B cell (primary cell): ENCODE measurements at regions not wholly inside any gene's neighbourhood (a gene's known extent, or its start where the extent isn't known, plus 50 kb on each side); places are given as distances from the start of the nearest gene placed in this dataset.

Source experiments
- ATAC-seq: fragments of 200-7000 bp; cut with Tn5 transposase; one replicate; pipeline ENCODE4 v1.10.0; 2021; ENCODE audit warnings: low read depth, mild to moderate bottlenecking, moderate number of reproducible peaks, moderate library complexity
- CTCF ChIA-PET: fragments of 350-600 bp; sonication (Branson Sonifier 250); formaldehyde crosslinking; loops from one replicate; lab custom pipeline; 2021; ENCODE audit warnings: antibody characterized with exemption, inconsistent platforms; lab: Charles Lee
- POLR2A ChIA-PET: fragments of 350-600 bp; sonication (Branson Sonifier 250); formaldehyde crosslinking; loops from one replicate; lab custom pipeline; 2021; ENCODE audit warnings: antibody characterized with exemption; lab: Charles Lee
- DNase-seq: peaks from one replicate; pipeline ENCODE4 v3.0.0; 2013
- H2AFZ ChIP-seq: 2 replicates; pipeline ENCODE4 v1.6.1; 2012; ENCODE audit warnings: mild to moderate bottlenecking, low read depth, low read length; ENCODE audit not compliant: insufficient read depth, poor library complexity, severe bottlenecking
- H3K27ac ChIP-seq, 2 donors: 1 replicate in 1 of 2; 2 replicates in 1 of 2; pipeline ENCODE4 v1.5.1; 2012 to 2013; ENCODE audit warnings: low read length in 2 of 2, mild to moderate bottlenecking in 2 of 2, moderate library complexity in 1 of 2
- H3K27me3 ChIP-seq, 4 experiments: fragments of 200-600 bp in 1 of 4; sonication (generic) in 1 of 4; replicated peaks in 1 of 4; 1 replicate in 2 of 4; 2 replicates in 2 of 4; pipeline versions ENCODE4 v1.6.1 to v1.7.0; 2013 to 2016; ENCODE audit warnings: low read length in 3 of 4, mild to moderate bottlenecking in 2 of 4, mixed read lengths in 1 of 4, moderate library complexity in 1 of 4; ENCODE audit not compliant: insufficient read depth in 4 of 4, control insufficient read depth in 3 of 4; ENCODE audit errors: control extremely low read depth in 1 of 4
- H3K36me3 ChIP-seq, 2 experiments: replicated peaks in 1 of 2; 1 replicate in 1 of 2; 2 replicates in 1 of 2; pipeline versions ENCODE4 v1.6.1 to v1.7.1; 2013; ENCODE audit warnings: low read length in 1 of 2; ENCODE audit not compliant: insufficient read depth in 2 of 2, control insufficient read depth in 1 of 2; ENCODE audit errors: control extremely low read depth in 1 of 2, extremely low read depth in 1 of 2
- H3K4me1 ChIP-seq, 2 donors: fragments of 200-600 bp in 1 of 2; sonication (generic) in 1 of 2; 1 replicate in 1 of 2; 2 replicates in 1 of 2; pipeline versions ENCODE4 v1.5.1 to v1.6.1; 2013 to 2017; ENCODE audit warnings: low read length in 2 of 2; ENCODE audit not compliant: control insufficient read depth in 2 of 2, insufficient read depth in 2 of 2
- H3K4me2 ChIP-seq: replicated peaks from 2 replicates; pipeline ENCODE3; 2012; ENCODE audit warnings: mild to moderate bottlenecking, low read depth, low read length; ENCODE audit not compliant: poor library complexity, severe bottlenecking
- H3K4me3 ChIP-seq, 5 experiments: fragments of 200-600 bp in 1 of 5; sonication (generic) in 1 of 5; 1 replicate in 3 of 5; 2 replicates in 2 of 5; pipeline versions ENCODE4 v1.5.1 to v1.7.0; 2011 to 2016; ENCODE audit warnings: low read length in 4 of 5, mild to moderate bottlenecking in 4 of 5, low read depth in 2 of 5, control low read depth in 1 of 5, moderate library complexity in 1 of 5; ENCODE audit not compliant: insufficient read depth in 1 of 5; ENCODE audit errors: control extremely low read depth in 1 of 5, extremely low read depth in 1 of 5
- H3K79me2 ChIP-seq: fragments of 200-600 bp; sonication (generic); one replicate; pipeline ENCODE4 v1.6.0; 2016; ENCODE audit warnings: low read length; ENCODE audit not compliant: control insufficient read depth, insufficient read depth
- H3K9ac ChIP-seq: fragments of 200-600 bp; sonication (generic); 2 replicates; pipeline ENCODE4 v1.6.1; 2017; ENCODE audit warnings: mild to moderate bottlenecking, low read length, moderate library complexity
- H3K9me3 ChIP-seq, 3 donors: one replicate each; pipeline versions ENCODE4 v1.6.1 to v1.7.1; 2013; ENCODE audit warnings: low read length in 2 of 3; ENCODE audit not compliant: control insufficient read depth in 2 of 3, insufficient read depth in 1 of 3; ENCODE audit errors: control extremely low read depth in 1 of 3
- H4K20me1 ChIP-seq: 2 replicates; pipeline ENCODE4 v1.6.0; 2012; ENCODE audit warnings: mild to moderate bottlenecking, low read length; ENCODE audit not compliant: insufficient read depth, control insufficient read depth, poor library complexity, severe bottlenecking
- H3K27ac Mint-ChIP-seq: one replicate; pipeline ENCODE4 v1.8.0; 2021; ENCODE audit warnings: mixed read lengths
- H3K27me3 Mint-ChIP-seq: one replicate; pipeline ENCODE4 v1.8.0; 2021; ENCODE audit warnings: mixed read lengths
- H3K4me1 Mint-ChIP-seq: one replicate; pipeline ENCODE4 v1.8.0; 2021; ENCODE audit warnings: mixed read lengths
- H3K4me3 Mint-ChIP-seq: one replicate; pipeline ENCODE4 v1.8.0; 2021; ENCODE audit warnings: mixed read lengths
- H3K9me3 Mint-ChIP-seq: one replicate; pipeline ENCODE4 v1.8.0; 2022; ENCODE audit warnings: mixed read lengths; ENCODE audit not compliant: insufficient read depth
- CTCF ChIP-seq: fragments of 200-600 bp; IDR thresholded peaks from one replicate; pipeline ENCODE4 v1.8.0; 2022; ENCODE audit warnings: antibody characterized with exemption, mild to moderate bottlenecking
- EZH2 ChIP-seq: IDR thresholded peaks from 2 replicates; pipeline ENCODE4 v1.6.1; 2012; ENCODE audit warnings: borderline replicate concordance, low read depth, mild to moderate bottlenecking, moderate library complexity, low read length; ENCODE audit not compliant: insufficient read depth, poor library complexity, severe bottlenecking
- WGBS: methylation state at CpG from one replicate; pipeline ENCODE4 v1.1.5; 2013; ENCODE audit warnings: missing lambda C conversion rate; ENCODE audit not compliant: insufficient coverage; 5-methylcytosine and 5-hydroxymethylcytosine counted together
- intact Hi-C: fragments of 100-400 bp; cut with micrococcal nuclease; formaldehyde crosslinking; loops from one replicate; pipeline ENCODE4 v1.10.0; 2022

- ATAC-seq (no peak), DNase-seq (no peak)
- no peak overlapping the region for H3K27ac Mint-ChIP-seq
- TF ChIP-seq CTCF: no peak
- TF ChIP-seq EZH2: no peak
- H3K36me3 ChIP-seq: no peaks in the 10 kb centered on the region
- ChIA-PET CTCF (no interaction called here), POLR2A (no interaction called here)
- no peaks in the 10 kb centered on the region for H4K20me1 ChIP-seq
- peaks cover 29% of the 10 kb centered on the region for H3K27me3 Mint-ChIP-seq
- no peak overlapping the region for H3K27ac ChIP-seq
- no peaks in the 10 kb centered on the region for H3K79me2 ChIP-seq
- peaks cover 0 to 1% (median 0%) of the 10 kb centered on the region in 3 donors for H3K9me3 ChIP-seq
- 100% methylated on average over 1 of the region's 2 CpGs for WGBS
- intact Hi-C loops: no loop called here
- peaks cover 0 to 7% (median 0%) of the 10 kb centered on the region in 4 experiments for H3K27me3 ChIP-seq
- H3K9ac ChIP-seq: no peak overlapping the region
- no peaks in the 10 kb centered on the region for H3K4me1 ChIP-seq
- no peak overlapping the region for H3K4me3 Mint-ChIP-seq
- no peak overlapping the region for H2AFZ ChIP-seq
- H3K4me2 ChIP-seq: no peak overlapping the region
- H3K4me3 ChIP-seq: no peak overlapping the region
- no peaks in the 10 kb centered on the region for H3K4me1 Mint-ChIP-seq
- H3K9me3 Mint-ChIP-seq: peaks cover 2% of the 10 kb centered on the region
These were observed 316.8 kb downstream of the CASP12 start for GRCh38 chr11:104581246-104581980.

GRCh38 chr11:104573441-104573990, 324.7 kb downstream of the CASP12 start:
- no peak overlapping the region for H3K9ac ChIP-seq
- H3K27ac Mint-ChIP-seq: no peak overlapping the region
- intact Hi-C loops: no loop called here
- H3K4me1 ChIP-seq: no peaks in the 10 kb centered on the region
- peaks cover 6% of the 10 kb centered on the region for H3K9me3 Mint-ChIP-seq
- no peak for ATAC-seq
- H3K79me2 ChIP-seq: no peaks in the 10 kb centered on the region
- no peaks in the 10 kb centered on the region for H3K9me3 ChIP-seq
- no peak overlapping the region for H3K4me3 ChIP-seq
- no peak overlapping the region for H3K27ac ChIP-seq
- no peak for DNase-seq
- no peak overlapping the region for H2AFZ ChIP-seq
- no peak overlapping the region for H3K4me3 Mint-ChIP-seq
- no peak for TF ChIP-seq CTCF
- TF ChIP-seq EZH2: no peak
- ChIA-PET POLR2A (no interaction called here), CTCF (no interaction called here)
- no peak overlapping the region for H3K4me2 ChIP-seq
- peaks cover 0 to 2% (median 0%) of the 10 kb centered on the region in 4 experiments for H3K27me3 ChIP-seq
- H3K36me3 ChIP-seq: no peaks in the 10 kb centered on the region
- no peaks in the 10 kb centered on the region for H3K4me1 Mint-ChIP-seq
- peaks cover 12% of the 10 kb centered on the region for H3K27me3 Mint-ChIP-seq
- no peaks in the 10 kb centered on the region for H4K20me1 ChIP-seq
